H1 (cell line): ENCODE measurements at regions not wholly inside any gene's neighbourhood (a gene's known extent, or its start where the extent isn't known, plus 50 kb on each side); places are given as distances from the start of the nearest gene placed in this dataset.

Experiments used
- ASH2L ChIP-seq: fragments of 200-600, 300-600 bp; sonication (generic); IDR thresholded peaks from one replicate; pipeline ENCODE4 v1.7.1; 2017; ENCODE audit warnings: low read length
- CHD7 ChIP-seq: fragments of 300-600 bp; sonication (generic); IDR thresholded peaks from 2 replicates; pipeline ENCODE4 v1.7.1; 2012; ENCODE audit warnings: low read length, moderate library complexity, mild to moderate bottlenecking, inconsistent platforms; ENCODE audit not compliant: insufficient replicate concordance
- CTBP2 ChIP-seq: IDR thresholded peaks from 2 replicates; pipeline ENCODE4 v1.7.0; 2011; ENCODE audit warnings: borderline replicate concordance, mild to moderate bottlenecking, moderate library complexity, mixed read lengths, low read length; ENCODE audit not compliant: insufficient read depth, insufficient read length
- E2F6 ChIP-seq: IDR thresholded peaks from 2 replicates; pipeline ENCODE4 v1.6.1; 2012; ENCODE audit warnings: inconsistent platforms
- SP2 ChIP-seq: IDR thresholded peaks from 2 replicates; pipeline ENCODE4 v1.6.1; 2012; ENCODE audit warnings: mild to moderate bottlenecking, low read length, inconsistent platforms
- SUZ12 ChIP-seq: fragments of 200-600 bp; sonication (generic); IDR thresholded peaks from 2 replicates; pipeline ENCODE4 v1.6.1; 2012; ENCODE audit warnings: mild to moderate bottlenecking, inconsistent platforms, low read length, moderate library complexity, mixed read lengths
- YY1 ChIP-seq: IDR thresholded peaks from 2 replicates; pipeline ENCODE4 v1.6.1; 2011; ENCODE audit warnings: low read depth, mild to moderate bottlenecking, low read length

GRCh38 chr4:28562913-28563312, 1702.3 kb downstream of the STIM2 start (continued):
- no peak for TF ChIP-seq CHD7
- no peak for TF ChIP-seq SUZ12
- TF ChIP-seq YY1 = no peak
- TF ChIP-seq SP2 = no peak
- TF ChIP-seq E2F6 = no peak
- TF ChIP-seq ASH2L = no peak
- TF ChIP-seq CTBP2 = no peak
